ENCODE measurements at regions not wholly inside any gene's neighbourhood (a gene's known extent, or its start where the extent isn't known, plus 50 kb on each side); places are given as distances from the start of the nearest gene placed in this dataset.

DNA sequence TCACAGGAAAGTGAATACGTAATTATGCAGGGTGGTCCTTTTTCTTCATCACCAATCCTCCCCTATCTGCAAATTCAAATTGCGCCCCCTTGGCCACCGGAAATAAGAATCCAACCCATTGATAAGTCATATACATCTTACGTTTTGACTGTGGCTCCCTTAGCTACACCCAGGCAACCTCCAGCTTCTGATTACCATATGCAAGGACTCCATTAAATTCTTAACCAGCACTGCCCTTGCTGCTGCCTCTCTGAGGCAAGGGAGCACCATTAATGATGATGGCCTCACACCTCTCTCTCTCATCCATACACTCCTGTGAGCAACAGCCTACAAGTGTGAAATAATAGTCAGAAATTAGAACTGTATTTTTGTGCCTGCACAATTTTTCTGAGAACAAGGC, 106.0 kb upstream of the NOCT start:
- TF ChIP-seq, protein P1, sequence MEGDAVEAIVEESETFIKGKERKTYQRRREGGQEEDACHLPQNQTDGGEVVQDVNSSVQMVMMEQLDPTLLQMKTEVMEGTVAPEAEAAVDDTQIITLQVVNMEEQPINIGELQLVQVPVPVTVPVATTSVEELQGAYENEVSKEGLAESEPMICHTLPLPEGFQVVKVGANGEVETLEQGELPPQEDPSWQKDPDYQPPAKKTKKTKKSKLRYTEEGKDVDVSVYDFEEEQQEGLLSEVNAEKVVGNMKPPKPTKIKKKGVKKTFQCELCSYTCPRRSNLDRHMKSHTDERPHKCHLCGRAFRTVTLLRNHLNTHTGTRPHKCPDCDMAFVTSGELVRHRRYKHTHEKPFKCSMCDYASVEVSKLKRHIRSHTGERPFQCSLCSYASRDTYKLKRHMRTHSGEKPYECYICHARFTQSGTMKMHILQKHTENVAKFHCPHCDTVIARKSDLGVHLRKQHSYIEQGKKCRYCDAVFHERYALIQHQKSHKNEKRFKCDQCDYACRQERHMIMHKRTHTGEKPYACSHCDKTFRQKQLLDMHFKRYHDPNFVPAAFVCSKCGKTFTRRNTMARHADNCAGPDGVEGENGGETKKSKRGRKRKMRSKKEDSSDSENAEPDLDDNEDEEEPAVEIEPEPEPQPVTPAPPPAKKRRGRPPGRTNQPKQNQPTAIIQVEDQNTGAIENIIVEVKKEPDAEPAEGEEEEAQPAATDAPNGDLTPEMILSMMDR (IDR thresholded peaks at IDR 0.05; ENCODE audit: control extremely low read depth, extremely low read depth): no peak
- Histone ChIP-seq H3K27ac (ENCODE audit: low read depth in 1 of 2, low read length in 1 of 2) (no peak overlapping the region), H3K9me3 (ENCODE audit: control insufficient read depth in 4 of 4, insufficient read depth in 3 of 4, low read length in 3 of 4) (no peaks in the 10 kb centered on the region), H3K4me3 (no peak overlapping the region), H3K9ac (ENCODE audit: insufficient read depth in 1 of 2, low read length in 2 of 2) (no peak overlapping the region), H3K4me1 (ENCODE audit: control insufficient read depth in 5 of 5, insufficient read depth in 5 of 5, low read length in 5 of 5) (peaks cover 4 to 29% (median 9%) of the 10 kb centered on the region in 5 donors), H3K27me3 (ENCODE audit: control insufficient read depth in 3 of 3, insufficient read depth in 3 of 3, low read length in 2 of 3) (no peaks in the 10 kb centered on the region), H3K36me3 (ENCODE audit: control insufficient read depth in 4 of 4, insufficient read depth in 4 of 4, low read length in 4 of 4) (no peaks in the 10 kb centered on the region)
- ATAC-seq (ENCODE audit: insufficient read depth, low FRiP score): no peak
- WGBS, 2 donors: 84 to 96% methylated on average over 4 of the region's 4 CpGs
- DNase-seq: no peak

DNA sequence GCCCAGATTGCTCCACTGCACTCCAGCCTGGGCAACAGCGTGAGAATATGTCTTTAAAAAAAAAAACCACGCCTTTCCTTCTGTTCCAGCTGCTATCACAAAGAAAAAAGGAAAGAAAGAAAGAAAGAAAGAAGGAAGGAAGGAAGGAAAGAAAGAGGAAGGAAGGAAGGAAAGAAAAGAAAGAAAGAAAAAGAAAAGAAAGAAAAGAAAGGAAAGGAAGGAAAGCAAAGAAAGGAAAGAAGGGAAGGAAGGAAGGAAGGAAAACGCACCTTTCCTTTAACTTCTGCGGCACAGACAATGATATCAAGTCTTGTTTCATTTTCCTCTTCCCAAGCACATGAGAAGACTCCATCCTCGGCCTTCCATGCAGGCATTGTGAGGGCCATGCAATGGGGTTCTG, 107.4 kb upstream of the NOCT start:
- H3K27ac ChIP-seq (ENCODE audit: low read depth in 1 of 2, low read length in 1 of 2): no peak overlapping the region

DNA sequence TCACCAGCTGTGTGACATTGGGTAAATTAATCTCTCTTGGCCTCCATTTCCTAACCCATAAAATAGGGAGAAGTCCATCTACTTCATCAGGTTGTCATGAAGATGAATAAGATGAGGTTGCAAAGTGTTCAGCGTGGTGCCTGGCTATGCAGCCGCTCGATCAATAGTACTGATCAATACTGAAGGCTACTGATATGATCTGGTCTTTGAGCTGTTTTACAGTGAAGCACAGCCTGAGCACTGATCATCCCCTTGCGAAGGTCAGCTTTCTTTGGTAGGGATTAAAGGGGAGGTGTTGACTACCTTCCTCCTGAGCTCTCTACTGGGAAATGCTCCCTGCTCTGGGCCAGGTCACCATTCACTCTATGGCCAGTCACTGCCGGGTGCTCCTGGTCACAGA, 108.4 kb upstream of the NOCT start:
- H3K36me3 ChIP-seq (ENCODE audit: control insufficient read depth in 4 of 4, insufficient read depth in 4 of 4, low read length in 4 of 4): no peaks in the 10 kb centered on the region
- H3K4me3 ChIP-seq: no peak overlapping the region
- H3K27ac ChIP-seq (ENCODE audit: low read depth in 1 of 2, low read length in 1 of 2): no peak overlapping the region
- no peak overlapping the region for H3K9ac ChIP-seq (ENCODE audit: insufficient read depth in 1 of 2, low read length in 2 of 2)
- TF ChIP-seq, protein P1 (IDR thresholded peaks at IDR 0.05; ENCODE audit: control extremely low read depth, extremely low read depth): no peak
- H3K27me3 ChIP-seq (ENCODE audit: control insufficient read depth in 3 of 3, insufficient read depth in 3 of 3, low read length in 2 of 3): no peaks in the 10 kb centered on the region
- ATAC-seq (ENCODE audit: insufficient read depth, low FRiP score) (no peak), DNase-seq (no peak)
- 86 to 88% methylated on average over 5 of the region's 5 CpGs for WGBS, 2 donors
- peaks cover 4 to 17% (median 9%) of the 10 kb centered on the region in 5 donors for H3K4me1 ChIP-seq (ENCODE audit: control insufficient read depth in 5 of 5, insufficient read depth in 5 of 5, low read length in 5 of 5)
- H3K9me3 ChIP-seq (ENCODE audit: control insufficient read depth in 4 of 4, insufficient read depth in 3 of 4, low read length in 3 of 4): no peaks in the 10 kb centered on the region

More for the DNA sequence above, 107.4 kb upstream of the NOCT start:
- ATAC-seq (ENCODE audit: insufficient read depth, low FRiP score) (no peak), DNase-seq (no peak)
- no peak overlapping the region for H3K4me3 ChIP-seq
- peaks cover 4 to 26% (median 9%) of the 10 kb centered on the region in 5 donors for H3K4me1 ChIP-seq (ENCODE audit: control insufficient read depth in 5 of 5, insufficient read depth in 5 of 5, low read length in 5 of 5)
- no peak overlapping the region for H3K9ac ChIP-seq (ENCODE audit: insufficient read depth in 1 of 2, low read length in 2 of 2)
- TF ChIP-seq, protein P1 (IDR thresholded peaks at IDR 0.05; ENCODE audit: control extremely low read depth, extremely low read depth): no peak
- WGBS, 2 donors: 88 to 90% methylated on average over 5 of the region's 5 CpGs
- no peaks in the 10 kb centered on the region for H3K27me3 ChIP-seq (ENCODE audit: control insufficient read depth in 3 of 3, insufficient read depth in 3 of 3, low read length in 2 of 3)
- no peaks in the 10 kb centered on the region for H3K36me3 ChIP-seq (ENCODE audit: control insufficient read depth in 4 of 4, insufficient read depth in 4 of 4, low read length in 4 of 4)
- no peaks in the 10 kb centered on the region for H3K9me3 ChIP-seq (ENCODE audit: control insufficient read depth in 4 of 4, insufficient read depth in 3 of 4, low read length in 3 of 4)

DNA sequence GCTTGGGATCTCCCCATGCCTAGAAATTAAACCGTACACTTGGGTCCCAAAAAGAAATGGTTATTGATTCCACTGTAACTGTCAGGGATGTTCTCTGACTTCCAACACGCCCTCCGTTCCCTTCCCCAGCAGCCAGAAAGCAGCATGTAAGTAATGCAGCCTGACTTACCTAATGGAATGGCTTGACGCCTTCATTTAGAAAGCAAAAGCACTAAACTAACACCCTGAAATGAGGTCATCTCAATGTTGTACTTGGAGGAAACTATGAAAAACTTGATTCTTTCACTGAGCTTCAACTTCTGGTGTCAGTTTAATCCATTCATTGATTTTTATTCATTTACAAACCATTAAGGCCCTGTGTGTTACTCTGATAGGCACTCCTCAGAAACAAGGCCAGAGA, 110.8 kb upstream of the NOCT start:
- Histone ChIP-seq H3K4me1 (ENCODE audit: control insufficient read depth in 5 of 5, insufficient read depth in 5 of 5, low read length in 5 of 5) (peaks cover 0 to 1% (median 0%) of the 10 kb centered on the region in 5 donors), H3K27me3 (ENCODE audit: control insufficient read depth in 3 of 3, insufficient read depth in 3 of 3, low read length in 2 of 3) (no peaks in the 10 kb centered on the region), H3K9ac (ENCODE audit: insufficient read depth in 1 of 2, low read length in 2 of 2) (no peak overlapping the region), H3K36me3 (ENCODE audit: control insufficient read depth in 4 of 4, insufficient read depth in 4 of 4, low read length in 4 of 4) (no peaks in the 10 kb centered on the region), H3K27ac (ENCODE audit: low read depth in 1 of 2, low read length in 1 of 2) (no peak overlapping the region), H3K4me3 (no peak overlapping the region), H3K9me3 (ENCODE audit: control insufficient read depth in 4 of 4, insufficient read depth in 3 of 4, low read length in 3 of 4) (no peaks in the 10 kb centered on the region)
- DNase-seq: no peak
- 95 to 99% methylated on average over 4 of the region's 4 CpGs for WGBS, 2 donors
- ATAC-seq (ENCODE audit: insufficient read depth, low FRiP score): no peak
- TF ChIP-seq, protein P1 (IDR thresholded peaks at IDR 0.05; ENCODE audit: control extremely low read depth, extremely low read depth): no peak
